NCI-H345 treated with DMSO at 0.1 percent for 48 hours (cell line): ENCODE measurements at regions not wholly inside any gene's neighbourhood (a gene's known extent, or its start where the extent isn't known, plus 50 kb on each side); places are given as distances from the start of the nearest gene placed in this dataset.
"Not testable (repeated sequence)": the region's sequence is repeated elsewhere in the genome, so short reads cannot be mapped to it uniquely, and the experiment has no call there.

Source experiments
- DNase-seq: peaks from one replicate; lab custom pipeline; 2025; ENCODE audit not compliant: unreplicated experiment; lab: John Stamatoyannopoulos, UW

- DNase-seq, result no peak
These were observed 1132.0 kb upstream of the LRRTM3 start for GRCh38 chr10:65793738-65794425.

DNA sequence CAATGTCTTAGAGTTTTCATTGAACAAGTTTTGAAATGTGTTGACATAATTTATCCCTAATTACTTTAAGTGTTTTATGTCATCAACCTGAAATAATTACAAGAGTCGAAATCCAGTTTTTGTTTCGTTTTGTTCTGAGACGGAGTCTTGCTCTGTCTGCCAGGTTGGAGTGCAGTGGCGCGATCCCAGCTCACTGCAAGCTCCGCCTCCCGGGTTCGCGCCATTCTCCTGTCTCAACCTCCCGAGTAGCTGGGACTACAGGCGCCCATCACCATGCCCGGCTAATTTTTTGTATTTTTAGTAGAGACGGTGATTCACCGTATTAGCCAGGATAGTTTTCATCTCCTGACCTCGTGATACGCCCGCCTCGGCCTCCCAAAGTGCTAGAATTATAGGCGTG lies 1131.0 kb upstream of the LRRTM3 start:
- DNase-seq, result not testable (repeated sequence)

GRCh38 chr10:65796472-65796871 lies 1129.4 kb upstream of the LRRTM3 start:
- no peak for DNase-seq

GRCh38 chr10:65798133-65798532 lies 1127.7 kb upstream of the LRRTM3 start:
- no peak for DNase-seq

- DNase-seq, result no peak
These were observed 1123.4 kb upstream of the LRRTM3 start for GRCh38 chr10:65802391-65802790.

GRCh38 chr10:65805511-65805910 lies 1120.3 kb upstream of the LRRTM3 start:
- no peak for DNase-seq

DNA sequence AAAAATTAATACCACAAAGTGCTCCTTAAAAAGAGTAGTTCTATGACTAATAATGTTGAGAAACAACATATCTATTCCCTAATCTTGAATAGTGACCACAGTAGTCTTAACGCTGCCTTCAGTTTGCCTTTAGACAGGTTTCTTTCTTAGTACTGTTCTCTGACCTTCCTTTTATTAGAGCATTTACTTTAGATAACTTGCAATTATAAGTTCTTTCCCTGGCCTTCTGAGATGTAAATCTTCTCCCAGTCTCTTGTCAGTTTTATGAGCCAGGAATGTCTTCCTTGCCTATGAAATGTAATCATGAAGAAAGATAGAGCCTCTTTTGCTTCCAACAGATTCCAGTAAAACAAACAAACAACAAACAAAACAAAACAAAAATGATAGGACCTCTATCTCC lies 1119.8 kb upstream of the LRRTM3 start:
- DNase-seq, result no peak

- no peak for DNase-seq
These were observed 1117.0 kb upstream of the LRRTM3 start for GRCh38 chr10:65808687-65809333.

GRCh38 chr10:65811931-65812525 lies 1113.8 kb upstream of the LRRTM3 start:
- DNase-seq, result no peak

- DNase-seq, result no peak
These were observed 1109.3 kb upstream of the LRRTM3 start for GRCh38 chr10:65816536-65816935.

- DNase-seq, result no peak
These were observed 1106.8 kb upstream of the LRRTM3 start for GRCh38 chr10:65818990-65819389.

DNA sequence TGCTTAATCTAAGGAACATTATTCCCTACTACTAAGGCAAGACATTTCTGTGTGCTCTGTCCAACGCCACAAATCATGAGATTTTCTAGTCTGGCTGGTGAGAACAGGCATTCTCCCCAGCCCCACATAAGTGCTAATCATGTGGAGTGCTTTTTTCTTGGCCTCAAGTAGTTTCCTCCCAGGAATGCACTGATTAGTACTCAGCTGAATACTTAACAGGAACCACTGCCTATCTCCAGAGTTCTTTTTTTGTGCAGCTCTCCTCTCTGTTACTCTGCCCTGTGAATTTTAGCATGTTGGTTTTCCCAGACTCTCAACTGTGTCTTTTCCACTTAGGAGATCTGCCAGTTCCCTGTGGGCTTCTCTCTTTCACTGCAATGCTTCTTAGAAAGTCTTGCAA lies 1098.5 kb upstream of the LRRTM3 start:
- DNase-seq, result no peak

GRCh38 chr10:65838811-65839210 lies 1087.0 kb upstream of the LRRTM3 start:
- DNase-seq, result no peak

DNA sequence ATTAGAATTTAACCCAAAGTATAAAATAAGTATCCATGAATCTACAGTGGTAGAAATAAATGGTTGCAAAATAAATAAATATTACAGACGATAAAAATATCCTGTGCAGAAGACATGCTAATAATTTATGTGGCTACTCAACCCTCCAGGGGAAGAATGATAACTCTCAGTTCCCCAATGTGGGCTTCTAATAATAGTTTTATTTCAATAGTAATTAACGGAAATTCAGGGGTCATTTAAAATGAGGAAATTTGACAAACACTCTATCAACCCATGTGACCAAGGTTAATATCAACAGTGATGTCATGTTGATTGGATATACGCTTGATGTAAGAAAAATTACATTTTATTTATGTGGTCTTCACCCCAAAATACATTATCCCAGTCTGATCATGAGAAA lies 1082.6 kb upstream of the LRRTM3 start:
- no peak for DNase-seq

DNA sequence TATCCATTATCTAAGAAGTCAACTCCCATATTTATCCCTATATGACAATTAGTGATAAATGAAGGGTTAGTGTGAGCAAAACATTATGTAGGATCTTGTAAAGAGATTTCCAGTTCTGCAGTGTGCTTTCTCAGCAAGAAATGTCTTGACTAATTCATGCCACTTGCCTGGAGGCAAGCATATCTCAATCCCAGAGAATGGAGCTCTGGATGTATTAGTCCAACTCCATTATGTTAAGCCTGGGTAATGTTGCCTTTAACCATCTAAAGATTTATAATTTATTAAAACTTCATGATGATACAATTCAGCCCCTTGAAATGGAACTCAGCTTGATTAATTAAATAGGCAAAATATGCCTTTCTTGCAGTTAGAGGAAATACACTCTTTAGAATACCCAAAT lies 1079.9 kb upstream of the LRRTM3 start:
- DNase-seq, result no peak

- no peak for DNase-seq
These were observed 1079.3 kb upstream of the LRRTM3 start for GRCh38 chr10:65846541-65846940.

GRCh38 chr10:65846949-65847348 lies 1078.9 kb upstream of the LRRTM3 start:
- DNase-seq, result no peak

- no peak for DNase-seq
These were observed 1078.2 kb upstream of the LRRTM3 start for GRCh38 chr10:65847436-65848230.

DNA sequence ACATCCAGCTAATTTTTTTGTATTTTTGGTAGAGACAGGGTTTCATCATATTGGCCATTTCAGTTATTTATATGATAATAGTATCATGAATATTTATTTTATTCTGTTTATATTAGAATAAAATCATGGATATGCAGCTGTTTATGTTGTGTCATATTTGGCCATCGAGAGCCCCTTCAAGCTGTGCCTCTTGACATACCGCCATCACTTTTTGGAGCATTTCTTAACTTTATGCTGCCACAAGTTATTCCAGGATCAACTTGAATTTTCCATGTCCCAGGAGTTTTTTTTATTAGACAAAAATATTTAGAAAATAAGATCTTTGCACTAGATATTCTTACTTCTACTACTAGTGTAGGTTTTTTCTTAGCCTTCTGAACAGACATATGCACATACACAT lies 1067.0 kb upstream of the LRRTM3 start:
- no peak for DNase-seq

DNA sequence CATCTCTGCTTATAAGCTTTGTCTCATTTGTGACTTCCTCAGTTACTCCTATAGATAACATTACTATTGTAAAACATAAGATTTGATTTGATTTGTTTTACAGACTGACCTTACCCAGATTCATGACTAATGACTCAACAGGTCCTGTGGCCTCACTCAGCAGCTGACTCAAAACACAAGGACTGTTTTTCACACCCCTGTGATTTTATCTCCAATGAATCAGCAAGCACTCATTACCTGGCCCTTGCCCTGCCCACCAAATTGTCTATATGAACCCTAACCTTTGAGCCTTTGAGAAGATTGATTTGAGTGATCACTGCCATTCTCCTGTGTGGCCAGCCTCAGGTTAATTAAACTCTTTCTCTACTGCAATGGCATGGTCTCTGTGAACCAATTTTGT lies 1064.6 kb upstream of the LRRTM3 start:
- no peak for DNase-seq
